DMS 273 (cell line): ENCODE measurements at regions not wholly inside any gene's neighbourhood (a gene's known extent, or its start where the extent isn't known, plus 50 kb on each side); places are given as distances from the start of the nearest gene placed in this dataset.

Source experiments
- DNase-seq: peaks from one replicate; lab custom pipeline; 2025; ENCODE audit not compliant: unreplicated experiment; lab: John Stamatoyannopoulos, UW

GRCh38 chr2:152814475-152815030, 96.1 kb downstream of the ARL6IP6 start:
- DNase-seq, result no peak

- no peak for DNase-seq
Measured at GRCh38 chr2:152813351-152813750, 94.9 kb downstream of the ARL6IP6 start.
